RCC 7860 (cell line): ENCODE measurements at regions not wholly inside any gene's neighbourhood (a gene's known extent, or its start where the extent isn't known, plus 50 kb on each side); places are given as distances from the start of the nearest gene placed in this dataset.

Source experiments
- DNase-seq: peaks from one replicate; pipeline ENCODE4 v3.0.0-alpha.2; 2015; ENCODE audit warnings: low spot score
- FAIRE-seq: peaks from 2 replicates; lab custom pipeline; 2012; peaks lifted over from hg19 to GRCh38; lab: Jason Lieb, UNC

GRCh38 chr3:78235841-78236240, 1195.9 kb downstream of the ROBO2 start:
- FAIRE-seq (no peak), DNase-seq (peak; percentile 6)

GRCh38 chr3:78238811-78239210, 1198.9 kb downstream of the ROBO2 start:
- no peak for DNase-seq
- FAIRE-seq: no peak

DNA sequence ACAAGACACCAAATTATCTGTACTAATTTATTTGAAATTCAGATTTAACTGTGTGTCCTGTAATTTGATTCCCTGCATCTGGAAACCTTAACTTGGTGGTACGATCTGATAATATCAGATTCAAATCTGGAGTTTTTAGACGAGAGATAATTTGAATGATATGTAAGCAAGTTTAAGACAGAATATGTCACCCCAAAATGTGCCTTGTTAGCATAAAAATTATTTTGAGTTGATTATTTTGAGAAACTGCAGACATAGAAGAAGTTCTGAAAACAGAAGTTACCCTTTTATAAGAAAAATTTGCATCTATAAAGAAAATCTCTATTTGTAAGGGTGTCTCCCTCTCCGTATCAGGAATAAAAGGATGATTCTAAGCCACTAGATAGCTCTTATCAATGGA, 1202.8 kb downstream of the ROBO2 start:
- FAIRE-seq (no peak), DNase-seq (no peak)

- no peak for DNase-seq
- no peak for FAIRE-seq
Observed at GRCh38 chr3:78244136-78244535, 1204.2 kb downstream of the ROBO2 start.

DNA sequence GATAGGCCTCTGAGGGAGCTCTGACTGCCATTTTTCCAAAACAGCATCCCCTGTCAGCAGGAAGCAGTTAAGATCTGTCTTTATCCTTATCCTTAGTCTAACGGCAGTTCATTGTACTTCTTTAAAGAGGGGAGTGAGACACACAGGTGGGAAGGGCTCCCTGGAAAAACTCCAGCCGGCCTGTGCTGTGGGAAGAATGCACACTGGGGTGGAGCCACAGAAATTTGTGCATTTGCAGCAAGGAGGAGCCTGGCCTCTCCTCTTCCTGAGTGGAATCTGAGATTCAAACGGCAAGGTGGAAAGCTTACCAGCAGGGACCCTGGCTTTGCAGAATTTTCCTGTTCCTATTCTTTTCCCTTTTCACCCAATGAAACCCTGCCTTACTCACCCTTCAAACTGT, 1209.4 kb downstream of the ROBO2 start:
- DNase-seq (no peak), FAIRE-seq (no peak)

DNA sequence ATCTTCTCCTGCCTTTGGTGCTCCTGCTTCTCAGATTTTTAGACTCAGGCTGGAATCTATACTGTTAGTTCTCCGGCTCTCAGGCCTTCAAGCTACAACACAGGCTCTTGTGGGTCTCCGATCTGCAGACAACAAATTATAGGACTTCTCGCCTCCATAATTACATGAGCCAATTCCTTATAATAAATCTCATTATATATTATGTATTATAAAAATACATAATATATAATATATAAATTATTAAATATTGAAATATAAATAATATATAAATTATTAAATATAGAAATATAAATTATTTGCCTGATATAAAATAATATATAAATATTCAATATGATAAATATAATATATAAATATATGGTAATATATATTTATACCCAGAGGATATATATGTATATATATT, 1214.0 kb downstream of the ROBO2 start:
- no peak for DNase-seq
- peak; percentile 85 for FAIRE-seq

- FAIRE-seq (no peak), DNase-seq (no peak)
Observed at GRCh38 chr3:78255403-78255802, 1215.5 kb downstream of the ROBO2 start.

DNA sequence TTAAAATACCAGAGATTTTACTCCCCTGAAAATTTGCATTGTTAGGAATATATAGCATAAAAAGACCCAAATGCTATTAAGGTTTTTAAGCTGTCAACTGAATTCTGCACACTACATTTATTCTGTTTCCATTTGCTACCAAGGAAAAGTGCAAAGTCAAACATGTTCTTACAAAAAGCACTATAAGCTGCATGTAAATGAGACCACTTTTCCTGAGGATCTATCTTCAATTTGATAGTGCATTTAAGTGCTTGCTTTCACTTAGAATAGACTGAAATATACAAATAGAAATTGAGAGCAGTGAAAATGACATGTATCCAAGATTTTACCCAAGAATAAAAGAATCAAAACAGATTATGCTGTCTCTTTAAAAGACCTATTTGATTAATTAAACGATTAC, 1216.2 kb downstream of the ROBO2 start:
- FAIRE-seq (no peak), DNase-seq (no peak)

DNA sequence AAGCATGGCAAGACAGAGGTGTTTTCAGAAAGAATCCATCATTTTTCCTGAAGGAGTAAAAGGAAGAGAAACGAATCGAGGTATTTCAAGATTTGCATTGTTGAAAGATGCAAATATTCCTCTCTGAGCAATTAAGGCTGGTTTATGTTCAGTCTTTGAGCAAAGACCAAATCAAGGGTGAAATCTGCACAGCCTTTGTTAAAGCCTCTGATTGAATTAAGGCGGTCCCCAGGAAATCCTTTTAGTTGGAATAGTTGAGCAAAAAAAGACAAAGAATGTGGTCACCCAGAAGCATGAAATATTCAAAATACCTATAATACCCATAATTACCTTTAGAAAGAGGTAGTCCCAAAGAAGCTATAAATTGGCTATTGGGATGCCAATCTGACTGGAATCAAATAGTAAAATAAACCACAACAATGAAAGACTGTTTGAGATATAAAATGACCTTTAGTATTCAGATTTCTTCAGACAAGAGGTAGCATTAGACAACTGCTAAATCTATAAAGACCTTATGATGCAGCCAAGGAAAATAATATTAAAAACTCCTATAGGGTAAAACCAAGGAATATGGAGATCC, 1218.1 kb downstream of the ROBO2 start:
- no peak for FAIRE-seq
- DNase-seq: no peak

DNA sequence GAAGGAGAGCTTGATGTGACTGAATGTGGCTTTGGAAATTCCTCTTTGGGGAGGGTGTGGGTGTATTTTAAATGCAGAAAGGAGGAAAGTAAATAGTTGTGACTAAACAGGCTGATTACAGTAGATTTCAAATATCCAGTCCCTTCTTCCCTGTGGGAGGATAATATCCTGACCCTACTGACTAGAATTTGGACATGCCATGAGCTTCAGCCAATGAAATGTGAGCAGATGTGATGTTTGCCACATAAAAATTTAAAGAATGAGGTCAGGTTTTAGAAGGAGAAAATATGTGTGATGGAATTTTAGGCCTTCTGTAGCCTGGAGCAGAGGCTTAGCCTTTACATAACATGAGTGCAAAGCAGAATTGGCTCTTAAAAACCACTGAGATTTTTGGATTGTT, 1218.9 kb downstream of the ROBO2 start:
- FAIRE-seq (no peak), DNase-seq (peak; percentile 13)

DNA sequence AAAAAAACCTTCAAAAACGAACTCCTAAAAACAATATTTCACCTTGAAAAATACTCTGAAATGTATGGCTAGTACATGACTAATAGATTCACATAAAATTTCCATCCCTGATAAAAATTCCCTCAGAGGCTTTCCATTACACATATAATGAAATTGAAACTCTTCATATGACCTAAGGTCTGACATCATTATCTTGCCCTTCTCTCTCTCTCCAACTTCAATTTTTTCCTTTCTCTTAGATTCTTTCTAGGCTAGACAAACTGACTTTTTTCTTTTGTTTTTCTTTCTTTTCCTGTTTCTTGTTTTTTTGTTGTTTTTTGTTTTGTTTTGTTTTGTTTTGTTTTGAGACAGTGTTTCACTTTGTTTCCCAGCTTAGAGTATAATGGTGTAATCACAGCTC, 1220.5 kb downstream of the ROBO2 start:
- FAIRE-seq (no peak), DNase-seq (no peak)

DNA sequence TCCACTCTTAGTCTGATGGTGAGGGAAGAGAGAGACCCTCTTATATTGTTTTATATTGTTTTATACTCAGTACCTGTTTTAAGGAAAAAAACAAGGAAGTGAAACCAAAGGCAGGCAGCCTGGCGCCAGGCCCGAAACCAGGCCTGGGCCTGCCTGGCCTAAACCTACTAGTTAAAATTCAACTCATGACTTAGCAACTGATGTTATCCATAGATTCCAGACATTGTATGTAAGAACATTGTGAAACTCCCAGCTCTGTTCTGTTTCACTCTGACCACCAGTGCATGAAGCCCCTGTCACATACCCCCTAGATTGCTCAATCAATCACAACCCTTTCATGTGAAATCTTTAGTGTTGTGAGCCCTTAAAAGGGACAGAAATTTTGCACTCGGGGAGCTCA, 1226.7 kb downstream of the ROBO2 start:
- peak; percentile 96 for FAIRE-seq
- peak; percentile 95 for DNase-seq

GRCh38 chr3:78267235-78267634, 1227.3 kb downstream of the ROBO2 start:
- no peak for DNase-seq
- FAIRE-seq: peak; percentile 42

DNA sequence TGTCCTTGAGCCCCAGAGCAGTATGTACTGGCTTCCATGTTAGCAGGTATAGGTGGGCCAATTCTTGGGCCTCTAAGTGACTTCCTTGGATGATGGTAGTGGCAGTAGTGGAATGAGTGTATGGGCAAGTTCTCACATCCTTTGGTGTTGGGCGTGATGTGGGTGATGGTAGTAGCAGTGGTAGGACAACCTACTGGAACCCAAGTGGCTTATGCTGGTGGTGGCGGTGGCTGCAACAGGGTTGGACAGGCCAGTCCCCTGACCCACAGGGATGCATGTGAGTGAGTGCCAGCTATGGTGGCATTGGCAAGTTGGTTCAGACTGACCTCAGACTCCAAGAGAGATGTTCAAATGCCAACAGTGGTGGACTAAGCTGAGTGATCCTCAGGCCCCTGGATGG, 1228.2 kb downstream of the ROBO2 start:
- no peak for FAIRE-seq

DNA sequence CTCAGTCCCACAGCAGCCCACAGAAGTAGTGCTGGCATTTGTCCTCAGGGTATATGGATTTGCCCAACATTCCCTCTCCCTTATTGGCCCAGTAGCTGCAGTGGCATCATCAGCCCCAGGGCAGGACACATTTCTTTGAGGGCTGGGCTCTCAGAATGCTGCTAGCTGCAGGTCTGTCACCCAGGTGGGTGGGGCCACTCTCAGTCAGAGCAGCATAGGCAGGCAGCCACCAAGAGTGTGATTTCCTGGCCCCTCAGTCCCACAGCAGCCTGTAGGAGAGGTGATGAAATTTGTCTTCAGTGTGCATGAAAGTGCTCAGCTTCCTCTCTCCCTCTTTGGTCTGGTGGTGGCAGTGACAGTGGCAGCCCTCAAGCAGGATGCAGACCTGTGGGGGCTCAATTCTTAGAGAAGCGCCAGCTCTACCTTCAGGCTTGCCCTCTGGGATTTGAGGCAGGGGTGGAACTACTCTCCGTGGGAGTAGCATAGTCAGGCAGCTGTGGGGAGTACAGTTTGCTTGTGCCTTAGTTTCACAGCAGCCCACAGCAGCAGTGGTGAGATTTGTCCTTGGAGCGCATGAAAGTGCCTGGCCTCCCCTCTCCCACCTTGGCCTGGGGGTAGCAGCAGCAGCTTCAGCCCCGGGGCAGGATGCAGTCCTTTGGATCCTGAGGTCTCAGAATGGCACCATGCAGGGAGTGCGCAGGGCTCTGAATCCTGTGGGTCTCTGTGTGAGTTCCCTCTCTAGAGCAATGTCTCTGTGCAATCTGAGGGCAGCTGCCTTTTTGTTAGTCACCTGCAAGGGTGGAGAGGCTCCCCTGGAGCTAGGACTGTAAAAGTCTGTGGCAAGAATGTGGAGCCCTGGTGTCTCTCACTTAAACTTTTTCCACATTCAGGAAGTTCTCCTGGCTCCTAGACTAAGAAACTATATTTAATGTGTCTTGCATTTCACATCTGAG, 1229.1 kb downstream of the ROBO2 start:
- DNase-seq: peak; percentile 19
- FAIRE-seq: no peak

More for the DNA sequence above, 1228.2 kb downstream of the ROBO2 start:
- no peak for DNase-seq

DNA sequence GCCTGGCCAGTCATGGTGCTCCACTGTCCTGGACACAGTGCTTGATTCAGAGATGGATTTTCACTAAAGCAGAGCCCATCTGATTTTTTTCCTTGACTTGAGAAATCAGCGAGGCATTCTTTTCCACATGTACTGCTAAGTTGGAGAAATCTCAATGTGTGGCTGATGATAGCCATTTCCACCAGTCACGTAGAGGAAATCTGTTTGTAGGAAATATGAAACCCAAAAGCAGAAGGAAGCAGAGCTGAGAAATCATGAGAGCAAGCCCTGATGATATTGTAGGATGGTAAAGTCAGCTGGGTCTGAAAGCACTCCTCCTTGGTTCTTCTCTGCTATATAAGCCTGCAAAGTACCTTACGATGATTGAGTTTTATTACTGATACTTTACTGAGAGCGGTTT, 1233.4 kb downstream of the ROBO2 start:
- DNase-seq (no peak), FAIRE-seq (no peak)

DNA sequence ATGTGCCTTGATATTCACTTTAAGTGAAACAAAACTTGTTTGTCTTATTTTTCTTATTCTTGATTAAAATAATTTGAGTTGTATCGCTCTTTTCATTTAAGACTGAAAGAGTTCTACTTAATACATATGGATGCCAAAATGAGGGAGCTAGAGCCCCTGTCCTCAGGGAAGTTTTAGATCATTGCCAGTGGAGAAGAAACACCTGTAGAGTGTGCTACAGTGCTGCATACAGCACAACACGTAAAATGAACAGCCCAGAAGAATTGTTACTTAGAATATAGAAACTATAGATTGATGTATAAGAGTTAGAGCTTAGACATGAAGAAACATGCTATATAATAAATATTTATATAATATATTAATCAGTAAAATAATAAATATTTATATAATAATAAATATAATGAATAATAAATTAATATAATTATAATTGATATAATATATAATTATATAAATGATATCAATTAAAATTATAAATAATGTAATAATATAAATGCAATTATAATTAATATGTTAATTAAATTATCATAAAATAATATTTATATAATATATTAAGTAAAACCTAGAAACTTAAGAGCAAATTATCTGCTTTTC, 1234.7 kb downstream of the ROBO2 start:
- FAIRE-seq (peak; percentile 90), DNase-seq (no peak)

DNA sequence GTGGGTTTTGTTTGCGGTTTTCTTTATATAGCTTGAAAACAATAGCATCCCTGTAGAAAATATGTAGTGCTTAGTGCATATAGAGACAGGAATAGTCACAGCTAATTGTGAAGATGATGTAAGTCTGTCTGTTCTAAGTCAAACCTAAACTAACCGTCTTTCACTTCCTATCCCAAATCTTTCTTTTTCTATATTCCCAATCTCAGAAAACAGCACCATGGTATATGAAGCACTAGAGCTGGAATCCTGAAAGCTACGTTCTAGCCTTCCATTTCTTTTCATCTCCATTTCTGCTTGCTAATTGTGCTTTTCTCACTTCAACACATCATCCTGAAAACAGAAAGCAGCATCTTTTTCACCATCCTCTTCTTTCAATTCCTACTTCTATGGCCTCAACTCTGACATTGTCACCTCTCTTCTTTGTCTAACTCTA, 1235.5 kb downstream of the ROBO2 start:
- FAIRE-seq (no peak), DNase-seq (no peak)

- DNase-seq: no peak
- FAIRE-seq: no peak
Observed at GRCh38 chr3:78277220-78277619, 1237.3 kb downstream of the ROBO2 start.

DNA sequence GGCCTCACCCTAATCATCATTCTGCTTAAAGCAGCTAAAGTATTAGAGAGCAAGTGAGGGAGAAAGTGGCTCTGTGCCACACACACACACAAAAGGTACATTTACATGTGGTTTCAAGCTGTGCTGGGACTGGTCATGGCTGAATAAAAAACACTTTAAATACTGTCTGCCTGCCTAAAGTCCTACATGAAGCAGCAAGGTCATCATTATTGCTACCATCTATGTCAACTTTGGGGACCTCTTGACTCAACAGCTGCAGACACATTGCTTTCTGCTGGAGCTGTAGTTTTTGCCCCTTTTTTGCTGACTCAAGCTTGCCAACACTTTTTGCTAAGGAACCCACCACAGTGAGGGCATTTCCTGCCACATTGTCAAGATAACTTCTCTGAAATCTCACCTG, 1237.9 kb downstream of the ROBO2 start:
- no peak for FAIRE-seq
- DNase-seq: no peak

- FAIRE-seq: no peak
- DNase-seq: no peak
Observed at GRCh38 chr3:78279091-78279490, 1239.2 kb downstream of the ROBO2 start.

DNA sequence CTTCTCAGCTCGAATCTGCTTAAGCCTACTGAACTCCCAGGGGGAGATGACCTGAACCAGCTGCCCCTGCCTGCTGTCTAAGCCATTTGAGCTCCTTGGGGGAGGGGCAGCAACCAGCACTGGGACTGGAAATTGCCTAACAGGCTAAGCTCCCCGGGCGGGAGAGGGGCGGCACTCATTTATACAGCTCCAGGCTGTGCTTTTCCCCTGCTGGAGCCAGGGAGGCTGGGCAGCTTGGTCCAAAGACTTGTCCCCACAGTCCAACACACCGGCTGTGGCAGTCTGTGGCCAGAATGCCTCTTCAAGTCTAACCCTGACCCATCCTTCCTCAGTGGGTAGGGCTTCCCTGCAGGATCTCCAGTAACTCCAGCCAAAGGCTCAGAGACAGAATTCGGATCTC, 1241.5 kb downstream of the ROBO2 start:
- DNase-seq (no peak), FAIRE-seq (no peak)
